ENCODE measurements at regions not wholly inside any gene's neighbourhood (a gene's known extent, or its start where the extent isn't known, plus 50 kb on each side); places are given as distances from the start of the nearest gene placed in this dataset.

GRCh38 chr12:68428211-68428610 is 96.0 kb upstream of the MDM1 start:
- H3K36me3 ChIP-seq (ENCODE audit: control insufficient read depth, low read depth, low read length), result no peaks in the 10 kb centered on the region
- H3K9me3 ChIP-seq (ENCODE audit: control insufficient read depth, low read depth, low read length), result no peaks in the 10 kb centered on the region
- no peak overlapping the region for H3K4me3 ChIP-seq (ENCODE audit: low read length)
- peaks cover 18% of the 10 kb centered on the region for H3K4me1 ChIP-seq (ENCODE audit: control insufficient read depth, low read depth, low read length)
- no peaks in the 10 kb centered on the region for H3K27me3 ChIP-seq (ENCODE audit: control insufficient read depth, insufficient read depth, low read length)
- H3K27ac ChIP-seq (ENCODE audit: low read length), result no peak overlapping the region
- H3K9ac ChIP-seq (ENCODE audit: low read length), result no peak overlapping the region

GRCh38 chr12:68428724-68429501 is 96.8 kb upstream of the MDM1 start:
- Histone ChIP-seq H3K4me1 (ENCODE audit: control insufficient read depth, low read depth, low read length) (peaks cover 18% of the 10 kb centered on the region), H3K9me3 (ENCODE audit: control insufficient read depth, low read depth, low read length) (no peaks in the 10 kb centered on the region), H3K9ac (ENCODE audit: low read length) (no peak overlapping the region), H3K27me3 (ENCODE audit: control insufficient read depth, insufficient read depth, low read length) (no peaks in the 10 kb centered on the region), H3K36me3 (ENCODE audit: control insufficient read depth, low read depth, low read length) (no peaks in the 10 kb centered on the region), H3K4me3 (ENCODE audit: low read length) (no peak overlapping the region), H3K27ac (ENCODE audit: low read length) (no peak overlapping the region)

DNA sequence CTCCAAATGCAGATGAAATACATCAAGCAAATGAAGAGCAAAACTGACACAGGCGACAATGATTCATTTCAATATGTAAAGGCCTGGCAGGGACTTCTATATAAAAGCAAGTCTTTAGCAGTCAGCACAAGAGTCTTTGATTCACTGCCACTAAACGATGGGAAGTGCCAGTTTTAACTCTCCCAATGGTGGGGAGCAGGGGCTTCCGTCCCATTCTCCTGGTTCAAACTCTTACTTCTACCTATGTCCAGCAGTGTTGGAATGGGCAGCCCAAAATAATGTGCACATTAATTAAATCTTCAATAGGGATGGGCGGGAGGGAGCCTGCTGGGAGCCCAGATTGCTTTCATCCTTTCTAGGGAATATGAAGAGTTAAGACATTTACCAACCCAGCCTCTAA is 97.5 kb upstream of the MDM1 start:
- no peaks in the 10 kb centered on the region for H3K36me3 ChIP-seq (ENCODE audit: control insufficient read depth, low read depth, low read length)
- peaks cover 18% of the 10 kb centered on the region for H3K4me1 ChIP-seq (ENCODE audit: control insufficient read depth, low read depth, low read length)
- H3K27me3 ChIP-seq (ENCODE audit: control insufficient read depth, insufficient read depth, low read length), result no peaks in the 10 kb centered on the region
- no peak overlapping the region for H3K4me3 ChIP-seq (ENCODE audit: low read length)
- H3K9me3 ChIP-seq (ENCODE audit: control insufficient read depth, low read depth, low read length), result no peaks in the 10 kb centered on the region
- no peak overlapping the region for H3K27ac ChIP-seq (ENCODE audit: low read length)
- H3K9ac ChIP-seq (ENCODE audit: low read length), result no peak overlapping the region

DNA sequence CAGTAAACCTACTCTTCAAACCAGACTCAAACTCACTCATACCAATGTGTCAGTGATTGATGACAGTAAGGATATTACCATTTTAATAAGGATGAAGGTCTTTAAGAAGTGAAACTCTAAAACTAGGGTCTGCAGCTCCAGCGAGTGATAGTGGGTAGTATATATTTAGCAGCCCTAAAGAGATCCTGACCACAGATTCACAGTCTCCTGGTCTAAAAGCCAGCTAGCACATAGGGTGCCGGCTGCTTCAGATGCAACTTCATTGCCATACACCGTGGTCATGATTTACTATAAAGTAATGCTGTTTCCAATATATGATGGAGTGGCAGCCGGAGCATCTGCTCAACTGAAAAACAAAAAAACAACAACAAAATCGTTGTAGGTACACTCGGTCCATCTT is 99.6 kb upstream of the MDM1 start:
- no peak overlapping the region for H3K9ac ChIP-seq (ENCODE audit: low read length)
- H3K27ac ChIP-seq (ENCODE audit: low read length), result no peak overlapping the region
- H3K27me3 ChIP-seq (ENCODE audit: control insufficient read depth, insufficient read depth, low read length), result no peaks in the 10 kb centered on the region
- no peak overlapping the region for H3K4me3 ChIP-seq (ENCODE audit: low read length)
- no peaks in the 10 kb centered on the region for H3K36me3 ChIP-seq (ENCODE audit: control insufficient read depth, low read depth, low read length)
- peaks cover 18% of the 10 kb centered on the region for H3K4me1 ChIP-seq (ENCODE audit: control insufficient read depth, low read depth, low read length)
- H3K9me3 ChIP-seq (ENCODE audit: control insufficient read depth, low read depth, low read length), result peaks cover 6% of the 10 kb centered on the region

DNA sequence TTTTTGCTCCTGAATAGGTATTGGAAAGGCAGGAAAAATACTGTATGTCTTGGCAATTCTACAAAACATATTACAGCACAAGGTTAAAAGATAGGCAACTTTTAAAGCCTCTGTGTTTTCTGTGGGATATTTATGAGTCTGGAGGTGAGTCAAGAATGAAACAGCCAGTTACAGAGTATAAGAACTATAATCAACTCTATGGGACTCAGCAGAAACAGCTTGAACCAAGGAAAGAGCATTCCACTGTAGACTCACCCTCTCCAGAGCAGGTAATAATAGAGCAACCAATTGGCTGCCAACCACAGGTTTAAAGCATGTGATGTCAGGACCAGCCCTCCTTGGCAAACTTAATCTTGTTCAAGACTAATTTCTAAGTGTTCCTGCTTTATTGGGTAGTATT is 100.5 kb upstream of the MDM1 start:
- Histone ChIP-seq H3K27ac (ENCODE audit: low read length) (no peak overlapping the region), H3K36me3 (ENCODE audit: control insufficient read depth, low read depth, low read length) (no peaks in the 10 kb centered on the region), H3K4me3 (ENCODE audit: low read length) (no peak overlapping the region), H3K4me1 (ENCODE audit: control insufficient read depth, low read depth, low read length) (peaks cover 18% of the 10 kb centered on the region), H3K9me3 (ENCODE audit: control insufficient read depth, low read depth, low read length) (peaks cover 6% of the 10 kb centered on the region), H3K27me3 (ENCODE audit: control insufficient read depth, insufficient read depth, low read length) (no peaks in the 10 kb centered on the region), H3K9ac (ENCODE audit: low read length) (no peak overlapping the region)

GRCh38 chr12:68434391-68435298 is 102.5 kb upstream of the MDM1 start:
- Histone ChIP-seq H3K9me3 (ENCODE audit: control insufficient read depth, low read depth, low read length) (peaks cover 6% of the 10 kb centered on the region), H3K4me1 (ENCODE audit: control insufficient read depth, low read depth, low read length) (peaks cover 15% of the 10 kb centered on the region), H3K27me3 (ENCODE audit: control insufficient read depth, insufficient read depth, low read length) (no peaks in the 10 kb centered on the region), H3K4me3 (ENCODE audit: low read length) (no peak overlapping the region), H3K9ac (ENCODE audit: low read length) (no peak overlapping the region), H3K36me3 (ENCODE audit: control insufficient read depth, low read depth, low read length) (no peaks in the 10 kb centered on the region), H3K27ac (ENCODE audit: low read length) (no peak overlapping the region)

DNA sequence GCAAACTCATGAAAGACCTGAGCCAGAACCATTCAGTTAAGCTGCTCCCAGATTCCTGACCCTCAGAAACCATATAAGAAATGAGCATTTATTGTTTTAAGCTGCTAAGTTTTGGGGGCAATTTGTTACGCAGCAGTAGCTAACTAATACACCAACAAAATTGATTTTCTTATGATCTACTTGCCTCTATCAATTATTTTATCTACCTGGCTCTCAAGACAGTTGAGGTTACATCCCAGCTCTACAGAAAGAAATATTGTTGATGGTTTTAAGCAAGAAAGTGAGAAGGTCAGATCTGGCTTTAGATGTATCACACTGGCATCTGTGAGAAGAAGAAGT is 103.1 kb upstream of the MDM1 start:
- Histone ChIP-seq H3K4me1 (ENCODE audit: control insufficient read depth, low read depth, low read length) (peaks cover 11% of the 10 kb centered on the region), H3K36me3 (ENCODE audit: control insufficient read depth, low read depth, low read length) (no peaks in the 10 kb centered on the region), H3K9me3 (ENCODE audit: control insufficient read depth, low read depth, low read length) (peaks cover 6% of the 10 kb centered on the region), H3K9ac (ENCODE audit: low read length) (no peak overlapping the region), H3K4me3 (ENCODE audit: low read length) (no peak overlapping the region), H3K27me3 (ENCODE audit: control insufficient read depth, insufficient read depth, low read length) (no peaks in the 10 kb centered on the region), H3K27ac (ENCODE audit: low read length) (no peak overlapping the region)

GRCh38 chr12:68435816-68436215 is 103.7 kb upstream of the MDM1 start:
- H3K9me3 ChIP-seq (ENCODE audit: control insufficient read depth, low read depth, low read length), result peaks cover 6% of the 10 kb centered on the region
- no peak overlapping the region for H3K27ac ChIP-seq (ENCODE audit: low read length)
- peaks cover 11% of the 10 kb centered on the region for H3K4me1 ChIP-seq (ENCODE audit: control insufficient read depth, low read depth, low read length)
- no peak overlapping the region for H3K9ac ChIP-seq (ENCODE audit: low read length)
- no peak overlapping the region for H3K4me3 ChIP-seq (ENCODE audit: low read length)
- no peaks in the 10 kb centered on the region for H3K36me3 ChIP-seq (ENCODE audit: control insufficient read depth, low read depth, low read length)
- no peaks in the 10 kb centered on the region for H3K27me3 ChIP-seq (ENCODE audit: control insufficient read depth, insufficient read depth, low read length)

DNA sequence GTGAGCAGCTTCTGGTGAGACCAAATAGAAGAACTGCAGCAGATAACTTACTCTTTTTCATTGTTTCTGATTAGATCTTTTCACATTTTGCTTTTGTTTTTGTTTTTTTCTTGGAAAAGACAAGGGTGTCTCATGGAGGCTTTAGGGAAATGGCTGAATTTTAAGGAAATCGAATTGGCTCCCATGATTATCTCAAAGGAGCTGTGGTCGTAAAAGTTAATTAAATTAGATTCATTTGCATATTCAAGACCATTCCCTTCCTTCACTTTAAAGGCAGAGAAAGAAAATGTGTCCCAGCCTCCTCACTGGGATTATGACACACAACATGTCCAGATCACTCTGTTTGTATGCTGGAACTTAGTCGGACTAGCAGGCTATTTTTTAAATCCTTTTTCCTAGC is 106.4 kb upstream of the MDM1 start:
- H3K4me3 ChIP-seq (ENCODE audit: low read length), result no peak overlapping the region
- no peaks in the 10 kb centered on the region for H3K27me3 ChIP-seq (ENCODE audit: control insufficient read depth, insufficient read depth, low read length)
- H3K27ac ChIP-seq (ENCODE audit: low read length), result no peak overlapping the region
- no peak overlapping the region for H3K9ac ChIP-seq (ENCODE audit: low read length)
- H3K4me1 ChIP-seq (ENCODE audit: control insufficient read depth, low read depth, low read length), result peaks cover 11% of the 10 kb centered on the region
- peaks cover 6% of the 10 kb centered on the region for H3K9me3 ChIP-seq (ENCODE audit: control insufficient read depth, low read depth, low read length)
- no peaks in the 10 kb centered on the region for H3K36me3 ChIP-seq (ENCODE audit: control insufficient read depth, low read depth, low read length)

- H3K27ac ChIP-seq (ENCODE audit: low read length), result no peak overlapping the region
- peaks cover 11% of the 10 kb centered on the region for H3K4me1 ChIP-seq (ENCODE audit: control insufficient read depth, low read depth, low read length)
- H3K4me3 ChIP-seq (ENCODE audit: low read length), result no peak overlapping the region
Measured at GRCh38 chr12:68439368-68440045, 107.3 kb upstream of the MDM1 start.

DNA sequence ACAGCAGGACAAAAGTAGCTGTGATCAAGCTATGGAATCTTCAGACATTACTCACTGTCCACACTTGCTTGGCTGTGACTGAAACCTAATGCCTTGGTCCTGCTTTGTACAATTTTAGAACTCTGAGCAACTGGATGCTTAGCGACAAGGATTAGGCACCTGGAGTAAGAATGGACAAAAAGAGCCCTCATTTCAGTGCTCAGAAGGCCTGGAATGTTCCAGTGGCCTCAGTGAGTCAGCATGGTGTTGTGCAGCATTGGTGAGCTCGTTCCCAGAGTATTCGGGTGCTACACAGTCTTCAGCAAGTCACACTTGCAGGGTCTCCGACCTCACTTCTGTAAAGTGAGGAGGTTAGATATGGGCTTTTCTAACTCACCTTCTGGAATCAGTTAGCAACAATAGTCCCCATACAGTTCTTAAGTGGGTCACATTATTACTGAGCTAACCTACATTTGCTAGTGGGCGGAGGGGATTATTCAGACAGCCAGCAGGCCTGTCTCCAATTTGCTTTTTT is 108.0 kb upstream of the MDM1 start:
- Histone ChIP-seq H3K4me1 (ENCODE audit: control insufficient read depth, low read depth, low read length) (peaks cover 12% of the 10 kb centered on the region), H3K9ac (ENCODE audit: low read length) (no peak overlapping the region), H3K9me3 (ENCODE audit: control insufficient read depth, low read depth, low read length) (peaks cover 12% of the 10 kb centered on the region), H3K27ac (ENCODE audit: low read length) (no peak overlapping the region), H3K27me3 (ENCODE audit: control insufficient read depth, insufficient read depth, low read length) (no peaks in the 10 kb centered on the region), H3K4me3 (ENCODE audit: low read length) (no peak overlapping the region), H3K36me3 (ENCODE audit: control insufficient read depth, low read depth, low read length) (no peaks in the 10 kb centered on the region)

More at GRCh38 chr12:68439368-68440045, 107.3 kb upstream of the MDM1 start:
- no peak overlapping the region for H3K9ac ChIP-seq (ENCODE audit: low read length)
- no peaks in the 10 kb centered on the region for H3K27me3 ChIP-seq (ENCODE audit: control insufficient read depth, insufficient read depth, low read length)
- no peaks in the 10 kb centered on the region for H3K36me3 ChIP-seq (ENCODE audit: control insufficient read depth, low read depth, low read length)
- peaks cover 9% of the 10 kb centered on the region for H3K9me3 ChIP-seq (ENCODE audit: control insufficient read depth, low read depth, low read length)
